ENCODE measurements at regions not wholly inside any gene's neighbourhood (a gene's known extent, or its start where the extent isn't known, plus 50 kb on each side); places are given as distances from the start of the nearest gene placed in this dataset.

GRCh38 chr20:21971436-21971835 is 266.0 kb downstream of the PAX1 start:
- H3K27me3 ChIP-seq (ENCODE audit: insufficient read depth in 3 of 3, low read length in 2 of 3) = no peaks in the 10 kb centered on the region
- WGBS, 3 donors = 64 to 67% (median 66%) methylated on average over 2 of the region's 2 CpGs

DNA sequence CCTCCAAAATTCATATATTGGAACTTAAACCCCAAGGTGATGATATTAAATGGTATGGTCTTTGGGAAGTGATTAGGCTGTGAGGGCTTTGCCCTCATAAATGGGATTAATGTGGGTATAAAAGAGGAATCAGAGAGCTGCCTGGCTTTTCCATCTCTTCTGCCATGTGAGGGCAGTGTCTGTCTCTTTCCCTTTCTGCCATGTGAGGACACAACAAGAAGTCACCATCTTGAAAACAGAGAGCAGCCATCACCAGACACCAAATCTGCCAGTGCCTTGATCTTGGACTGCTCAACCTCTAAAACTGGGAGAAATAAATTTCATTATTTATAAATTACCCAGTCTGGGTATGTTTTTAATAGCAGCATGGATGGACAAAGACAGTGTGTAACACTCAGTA is 263.0 kb downstream of the PAX1 start:
- intact Hi-C loops (cut with DNase I) = no loop called here

More at GRCh38 chr20:21971436-21971835, 266.0 kb downstream of the PAX1 start:
- no peak overlapping the region for H3K4me3 ChIP-seq
- ATAC-seq (no peak), DNase-seq (no peak)
- H3K9me3 ChIP-seq = peaks cover 7% of the 10 kb centered on the region
- H3K36me3 ChIP-seq (ENCODE audit: insufficient read depth in 1 of 2, low read depth in 1 of 2) = no peaks in the 10 kb centered on the region
- TF ChIP-seq, protein P1, sequence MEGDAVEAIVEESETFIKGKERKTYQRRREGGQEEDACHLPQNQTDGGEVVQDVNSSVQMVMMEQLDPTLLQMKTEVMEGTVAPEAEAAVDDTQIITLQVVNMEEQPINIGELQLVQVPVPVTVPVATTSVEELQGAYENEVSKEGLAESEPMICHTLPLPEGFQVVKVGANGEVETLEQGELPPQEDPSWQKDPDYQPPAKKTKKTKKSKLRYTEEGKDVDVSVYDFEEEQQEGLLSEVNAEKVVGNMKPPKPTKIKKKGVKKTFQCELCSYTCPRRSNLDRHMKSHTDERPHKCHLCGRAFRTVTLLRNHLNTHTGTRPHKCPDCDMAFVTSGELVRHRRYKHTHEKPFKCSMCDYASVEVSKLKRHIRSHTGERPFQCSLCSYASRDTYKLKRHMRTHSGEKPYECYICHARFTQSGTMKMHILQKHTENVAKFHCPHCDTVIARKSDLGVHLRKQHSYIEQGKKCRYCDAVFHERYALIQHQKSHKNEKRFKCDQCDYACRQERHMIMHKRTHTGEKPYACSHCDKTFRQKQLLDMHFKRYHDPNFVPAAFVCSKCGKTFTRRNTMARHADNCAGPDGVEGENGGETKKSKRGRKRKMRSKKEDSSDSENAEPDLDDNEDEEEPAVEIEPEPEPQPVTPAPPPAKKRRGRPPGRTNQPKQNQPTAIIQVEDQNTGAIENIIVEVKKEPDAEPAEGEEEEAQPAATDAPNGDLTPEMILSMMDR (IDR thresholded peaks at IDR 0.05) = no peak
- intact Hi-C loops (cut with DNase I) = no loop called here
- H3K4me1 ChIP-seq = no peaks in the 10 kb centered on the region
- H3K27ac ChIP-seq = no peak overlapping the region

DNA sequence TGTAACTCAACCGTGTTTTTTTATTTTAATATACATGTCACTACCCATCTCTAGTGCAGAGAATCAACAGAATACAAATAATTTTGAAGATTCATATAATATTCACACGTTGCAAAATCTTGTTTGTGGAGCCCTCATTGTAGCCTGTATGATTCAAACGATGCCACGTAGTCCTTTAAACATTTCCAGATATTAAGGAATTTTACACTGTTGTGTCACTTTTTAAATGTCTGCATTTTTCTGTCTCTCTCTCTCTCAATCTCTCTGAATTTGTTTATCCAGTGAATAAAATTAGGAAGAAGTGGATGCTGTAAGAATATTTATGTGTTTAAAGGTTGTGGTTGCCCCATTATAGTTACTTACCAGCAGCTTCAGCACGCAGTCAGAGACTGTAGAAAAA is 262.0 kb downstream of the PAX1 start:
- TF ChIP-seq, protein P1 (IDR thresholded peaks at IDR 0.05) = no peak
- DNase-seq (no peak), ATAC-seq (no peak)
- intact Hi-C loops (cut with DNase I) = no loop called here
- Histone ChIP-seq H3K4me1 (no peaks in the 10 kb centered on the region), H3K27me3 (ENCODE audit: insufficient read depth in 3 of 3, low read length in 2 of 3) (no peaks in the 10 kb centered on the region), H3K9me3 (peaks cover 7% of the 10 kb centered on the region), H3K27ac (no peak overlapping the region), H3K36me3 (ENCODE audit: insufficient read depth in 1 of 2, low read depth in 1 of 2) (no peaks in the 10 kb centered on the region), H3K4me3 (no peak overlapping the region)
- WGBS, 3 donors = 67 to 74% (median 68%) methylated on average over 5 of the region's 5 CpGs

More for the DNA sequence above, 263.0 kb downstream of the PAX1 start:
- no peak overlapping the region for H3K27ac ChIP-seq
- TF ChIP-seq, protein P1 (IDR thresholded peaks at IDR 0.05) = no peak
- no peaks in the 10 kb centered on the region for H3K27me3 ChIP-seq (ENCODE audit: insufficient read depth in 3 of 3, low read length in 2 of 3)
- ATAC-seq = no peak
- no peaks in the 10 kb centered on the region for H3K4me1 ChIP-seq
- no peak overlapping the region for H3K4me3 ChIP-seq
- no peaks in the 10 kb centered on the region for H3K9me3 ChIP-seq
- no peak for DNase-seq
- H3K36me3 ChIP-seq (ENCODE audit: insufficient read depth in 1 of 2, low read depth in 1 of 2) = no peaks in the 10 kb centered on the region

- Histone ChIP-seq H3K4me3 (no peak overlapping the region), H3K27me3 (ENCODE audit: insufficient read depth in 3 of 3, low read length in 2 of 3) (no peaks in the 10 kb centered on the region), H3K9me3 (peaks cover 19% of the 10 kb centered on the region), H3K4me1 (no peaks in the 10 kb centered on the region), H3K36me3 (ENCODE audit: insufficient read depth in 1 of 2, low read depth in 1 of 2) (no peaks in the 10 kb centered on the region), H3K27ac (no peak overlapping the region)
- ATAC-seq (no peak), DNase-seq (no peak)
- TF ChIP-seq, protein P1 (IDR thresholded peaks at IDR 0.05) = no peak
- intact Hi-C loops (cut with DNase I) = loop anchor here in 1 of 2 donors (5.0 kb wide), 1 partner anchor 51 kb away; no protein-coding TSS in a partner anchor
Observed at GRCh38 chr20:21956591-21956990, 251.1 kb downstream of the PAX1 start.

DNA sequence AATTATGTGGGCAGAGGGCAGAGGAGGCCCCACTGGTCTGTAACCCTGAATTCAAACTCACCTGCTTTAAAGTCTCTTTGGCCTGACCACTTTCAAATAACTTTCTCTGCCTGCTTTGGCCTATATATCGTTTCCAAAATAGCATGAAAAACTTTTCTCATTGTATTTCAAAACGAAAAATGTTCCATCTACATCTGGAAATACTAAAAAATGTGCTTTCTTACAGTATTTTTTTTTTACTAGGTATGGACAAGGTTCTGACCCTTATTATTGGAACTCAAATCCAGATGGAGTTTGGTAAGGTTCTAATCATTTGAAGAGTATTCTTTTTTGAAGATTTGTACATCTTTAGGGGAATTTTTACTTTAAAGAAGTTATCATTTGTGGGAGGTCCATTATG is 241.9 kb downstream of the PAX1 start:
- Histone ChIP-seq H3K4me3 (no peak overlapping the region), H3K36me3 (ENCODE audit: insufficient read depth in 1 of 2, low read depth in 1 of 2) (no peaks in the 10 kb centered on the region), H3K9me3 (no peaks in the 10 kb centered on the region), H3K27me3 (ENCODE audit: insufficient read depth in 3 of 3, low read length in 2 of 3) (no peaks in the 10 kb centered on the region), H3K27ac (no peak overlapping the region), H3K4me1 (no peaks in the 10 kb centered on the region)
- DNase-seq = no peak
- intact Hi-C loops (cut with DNase I) = no loop called here
- TF ChIP-seq, protein P1 (IDR thresholded peaks at IDR 0.05) = no peak
- WGBS, 3 donors = 43 to 52% (median 48%) methylated on average over 2 of the region's 2 CpGs
- ATAC-seq = no peak
